ENCODE measurements at regions not wholly inside any gene's neighbourhood (a gene's known extent, or its start where the extent isn't known, plus 50 kb on each side); places are given as distances from the start of the nearest gene placed in this dataset.
"Not testable (repeated sequence)": the region's sequence is repeated elsewhere in the genome, so short reads cannot be mapped to it uniquely, and the experiment has no call there.

- DNase-seq (ENCODE audit: low spot score), result no peak
Observed at GRCh38 chr10:2543142-2543886, 524.0 kb upstream of the PFKP start.

- no peak for DNase-seq (ENCODE audit: low spot score)
Observed at GRCh38 chr10:2541176-2541575, 526.2 kb upstream of the PFKP start.

DNA sequence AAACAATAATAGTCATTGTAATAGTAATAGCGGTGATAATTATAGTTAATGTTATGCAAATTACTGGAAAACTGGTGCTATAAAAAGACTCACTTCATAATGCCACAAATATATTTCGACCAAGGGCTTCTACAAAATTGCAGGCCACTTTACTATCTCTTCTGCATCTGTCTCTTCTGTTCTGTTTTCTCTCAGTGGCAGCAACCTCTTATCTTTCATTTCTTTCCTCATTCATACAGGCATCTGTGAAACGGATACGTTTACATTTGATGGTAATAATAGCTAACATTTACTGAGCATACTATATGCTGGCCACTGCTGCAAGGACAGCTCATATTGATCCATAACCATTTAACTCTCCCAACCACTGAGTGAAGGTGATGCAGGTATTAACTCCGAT is 537.4 kb upstream of the PFKP start:
- no peak for DNase-seq (ENCODE audit: low spot score)

GRCh38 chr10:2525781-2526180 is 541.6 kb upstream of the PFKP start:
- no peak for DNase-seq (ENCODE audit: low spot score)

DNA sequence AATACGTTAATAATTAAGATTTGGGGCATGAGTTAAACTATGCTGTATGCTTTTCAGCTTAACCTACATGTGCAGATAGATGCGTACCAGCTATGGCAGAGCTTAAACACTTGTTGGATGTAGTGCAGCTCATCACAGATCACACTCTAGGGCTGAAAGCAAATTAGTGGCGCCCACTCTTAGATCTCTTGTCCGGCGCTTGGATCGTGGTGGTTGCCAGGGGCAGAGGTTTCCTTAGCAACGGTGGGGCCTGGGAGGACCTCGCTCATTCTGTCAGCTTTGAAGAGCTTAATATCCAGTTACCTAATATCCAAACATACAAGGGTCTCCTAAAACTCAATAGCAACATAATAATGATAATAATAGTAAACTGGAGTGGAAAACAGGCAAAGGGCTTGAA is 548.2 kb upstream of the PFKP start:
- no peak for DNase-seq (ENCODE audit: low spot score)

- no peak for DNase-seq (ENCODE audit: low spot score)
Observed at GRCh38 chr10:2509081-2509531, 558.2 kb upstream of the PFKP start.

GRCh38 chr10:2501366-2501940 is 565.9 kb upstream of the PFKP start:
- not testable (repeated sequence) for DNase-seq (ENCODE audit: low spot score)

- DNase-seq (ENCODE audit: low spot score), result no peak
Observed at GRCh38 chr10:2494399-2494798, 572.9 kb upstream of the PFKP start.

DNA sequence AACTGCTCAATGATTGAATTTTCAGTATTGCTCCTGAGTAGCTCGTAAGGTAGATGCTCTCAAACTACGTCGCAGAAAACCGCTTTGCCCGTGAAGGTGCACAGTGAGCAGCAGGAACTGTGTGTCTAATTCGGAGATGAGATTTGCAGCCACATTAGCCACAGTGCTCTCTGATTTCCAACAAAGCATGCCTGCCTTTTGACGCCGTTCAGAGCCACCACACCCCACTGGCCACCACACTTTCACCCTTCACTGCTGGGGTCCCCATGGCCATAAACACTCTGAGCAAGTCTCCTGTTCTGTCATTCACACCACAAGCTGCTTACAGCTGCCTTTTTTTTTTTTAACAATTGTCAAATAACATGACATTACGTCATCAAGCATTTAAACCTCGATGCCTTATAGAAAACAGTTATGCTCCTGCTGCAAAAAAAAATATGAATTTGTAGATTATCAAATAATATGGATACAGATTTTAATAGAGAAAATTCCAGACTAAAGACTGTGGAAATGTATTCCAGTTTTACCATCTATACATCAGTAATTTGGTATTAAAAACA is 578.8 kb upstream of the PFKP start:
- DNase-seq (ENCODE audit: low spot score), result no peak

DNA sequence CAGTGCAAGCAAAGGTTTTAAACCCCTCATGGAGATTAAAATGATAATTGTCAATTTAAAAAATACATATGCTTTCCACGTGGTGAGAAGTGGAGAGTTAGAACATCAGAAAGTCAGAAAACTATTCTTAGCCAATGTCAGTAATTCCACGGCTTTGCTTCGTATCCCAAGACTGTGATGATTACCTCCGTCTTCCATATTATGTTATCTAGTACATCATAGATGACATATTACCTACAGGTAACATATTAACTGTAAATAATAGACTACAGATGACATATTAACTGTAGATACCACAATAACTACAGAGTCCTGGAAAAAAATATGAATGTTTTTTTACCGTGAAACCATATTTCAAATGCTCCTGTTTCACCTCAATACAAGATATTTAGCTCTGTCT is 579.4 kb upstream of the PFKP start:
- no peak for DNase-seq (ENCODE audit: low spot score)

GRCh38 chr10:2478656-2479055 is 588.7 kb upstream of the PFKP start:
- no peak for DNase-seq (ENCODE audit: low spot score)

GRCh38 chr10:2476812-2477553 is 590.4 kb upstream of the PFKP start:
- no peak for DNase-seq (ENCODE audit: low spot score)

DNA sequence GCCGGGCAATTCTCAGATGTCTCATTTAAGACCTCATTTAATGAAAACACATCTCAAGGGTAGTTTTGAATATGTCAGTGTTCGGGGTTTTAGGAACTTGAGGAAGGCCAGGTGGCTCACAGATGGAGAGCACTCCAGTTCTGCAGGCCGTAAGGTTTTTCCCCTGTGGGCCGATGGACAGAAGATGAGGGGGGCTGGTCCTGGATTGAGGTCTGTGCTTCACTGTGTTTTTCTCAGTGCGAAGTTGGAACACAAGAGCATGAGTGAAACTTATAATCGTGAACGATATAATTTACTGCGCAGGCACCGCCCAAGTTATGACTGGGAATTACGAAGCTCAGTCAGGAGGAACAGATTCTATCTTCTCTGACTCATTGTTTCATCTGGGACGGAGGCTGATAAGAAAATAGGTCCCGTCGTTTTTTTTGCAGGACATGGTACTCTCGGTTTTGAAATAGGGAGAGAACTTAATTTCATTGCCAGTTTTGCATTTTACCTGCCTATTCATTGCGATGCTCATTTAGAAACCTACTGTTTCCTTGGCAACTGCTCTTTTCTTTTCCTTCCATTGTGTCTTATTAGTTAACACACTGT is 591.0 kb upstream of the PFKP start:
- DNase-seq (ENCODE audit: low spot score), result no peak

GRCh38 chr10:2475711-2476217 is 591.6 kb upstream of the PFKP start:
- no peak for DNase-seq (ENCODE audit: low spot score)

GRCh38 chr10:2471811-2472210 is 595.5 kb upstream of the PFKP start:
- DNase-seq (ENCODE audit: low spot score), result no peak

DNA sequence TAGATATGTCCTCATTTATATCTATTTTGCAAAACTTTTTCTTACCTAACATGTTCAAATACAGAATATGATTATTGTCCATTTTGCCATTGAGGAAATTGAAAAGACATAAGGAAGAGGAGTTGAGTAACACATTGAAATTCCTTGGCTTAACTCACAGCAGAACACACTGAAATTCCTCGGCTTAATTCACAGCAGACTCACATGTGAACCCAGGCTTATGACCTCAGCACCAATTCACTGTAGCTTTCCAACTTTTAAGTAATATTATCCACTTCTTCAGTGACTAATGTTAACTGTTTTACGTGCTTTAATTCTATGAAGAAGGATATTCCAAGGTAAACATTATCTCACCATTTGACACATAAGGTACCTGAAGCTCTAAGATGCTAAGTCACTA is 597.5 kb upstream of the PFKP start:
- no peak for DNase-seq (ENCODE audit: low spot score)

DNA sequence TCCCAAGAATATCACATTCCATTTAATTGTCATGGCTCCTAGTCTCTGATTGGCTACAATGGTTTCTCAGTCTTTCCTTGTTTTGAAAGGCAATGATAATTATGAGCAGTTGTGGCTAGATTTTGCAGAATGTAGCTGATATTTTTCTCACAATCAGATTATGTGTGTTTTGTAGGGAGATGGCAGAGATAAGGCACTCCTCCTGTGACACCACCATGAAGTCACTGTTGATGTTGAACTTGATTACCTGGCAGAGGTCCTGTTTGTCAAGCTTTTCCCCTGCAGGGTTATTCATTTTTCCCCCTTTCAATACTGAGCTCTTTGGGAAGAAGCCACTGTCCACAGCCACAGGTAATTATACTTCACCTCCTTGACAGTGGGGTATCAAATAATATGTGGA is 602.9 kb upstream of the PFKP start:
- DNase-seq (ENCODE audit: low spot score), result no peak

DNA sequence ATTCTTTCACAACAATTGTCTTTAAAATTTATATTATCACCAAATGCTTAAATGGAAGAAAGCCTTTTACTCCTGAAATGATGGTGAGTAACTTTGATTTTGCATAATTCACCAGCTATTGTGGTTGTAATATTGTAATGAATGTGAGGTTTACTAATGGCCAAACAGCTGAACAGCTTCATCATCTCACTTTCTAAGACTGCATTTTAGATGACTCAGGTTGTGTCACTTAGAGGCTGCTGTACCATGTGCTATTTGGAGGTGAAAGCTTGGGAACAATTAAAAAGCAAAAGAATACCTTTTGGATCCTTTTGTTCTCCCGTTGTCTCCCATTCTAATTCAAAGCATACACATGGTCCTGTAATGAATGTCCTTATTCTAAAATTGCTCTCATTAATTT is 604.0 kb upstream of the PFKP start:
- DNase-seq (ENCODE audit: low spot score), result no peak

- DNase-seq (ENCODE audit: low spot score), result no peak
Observed at GRCh38 chr10:2462581-2462980, 604.8 kb upstream of the PFKP start.

- no peak for DNase-seq (ENCODE audit: low spot score)
Observed at GRCh38 chr10:2460812-2461211, 606.5 kb upstream of the PFKP start.

GRCh38 chr10:2459713-2460112 is 607.6 kb upstream of the PFKP start:
- no peak for DNase-seq (ENCODE audit: low spot score)

DNA sequence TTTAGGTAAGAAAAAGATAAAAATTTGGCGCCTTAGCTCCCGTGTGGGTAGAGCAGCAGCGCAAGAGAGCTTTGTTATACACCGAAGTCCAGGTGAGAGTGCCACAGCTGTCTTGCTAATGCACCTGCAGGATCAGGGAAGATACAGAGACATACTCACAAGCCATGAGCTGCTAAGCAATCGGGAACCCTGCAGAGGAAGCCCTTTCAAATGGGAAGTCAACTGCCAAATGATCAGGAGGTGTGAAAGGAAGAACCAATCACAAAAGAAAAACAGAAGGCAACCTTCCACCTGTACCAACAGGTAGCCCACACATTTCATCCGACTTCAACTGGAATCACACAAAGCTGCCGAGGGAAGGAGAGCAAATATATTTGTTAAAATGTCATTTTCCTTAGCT is 610.5 kb upstream of the PFKP start:
- DNase-seq (ENCODE audit: low spot score), result no peak
